ENCODE measurements at regions not wholly inside any gene's neighbourhood (a gene's known extent, or its start where the extent isn't known, plus 50 kb on each side); places are given as distances from the start of the nearest gene placed in this dataset.
"Not testable (repeated sequence)": the region's sequence is repeated elsewhere in the genome, so short reads cannot be mapped to it uniquely, and the experiment has no call there.

DNA sequence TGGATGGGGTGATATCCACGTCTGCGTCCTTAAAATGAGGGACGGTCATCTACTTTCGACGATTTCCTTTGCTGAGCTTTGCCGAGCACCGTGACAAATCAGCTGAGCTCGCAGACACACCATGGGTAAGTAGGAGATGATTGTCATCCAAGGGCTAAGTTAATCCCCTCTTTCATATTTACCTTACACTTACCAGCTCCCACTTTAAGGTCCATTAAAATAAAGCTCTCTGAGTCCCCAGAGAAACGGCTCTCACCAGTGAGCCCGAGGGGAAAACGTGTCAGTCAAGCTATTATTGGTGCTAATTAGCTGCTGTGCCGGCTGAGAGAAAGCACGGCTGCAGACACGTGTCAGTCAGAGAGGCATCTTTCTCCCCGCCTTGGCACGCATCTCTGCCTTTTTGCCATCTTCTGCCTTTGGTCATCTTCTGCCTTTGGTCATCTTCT is 72.2 kb downstream of the CRLF2 start:
- DNase-seq, result no peak

- DNase-seq, result no peak
Measured at GRCh38 chrX:1139185-1139500, 73.3 kb downstream of the CRLF2 start.

GRCh38 chrX:1138476-1139184 is 73.8 kb downstream of the CRLF2 start:
- no peak for DNase-seq

GRCh38 chrX:1137531-1137930 is 74.9 kb downstream of the CRLF2 start:
- DNase-seq, result no peak

- not testable (repeated sequence) for DNase-seq
Measured at GRCh38 chrX:1136582-1136981, 75.9 kb downstream of the CRLF2 start.

DNA sequence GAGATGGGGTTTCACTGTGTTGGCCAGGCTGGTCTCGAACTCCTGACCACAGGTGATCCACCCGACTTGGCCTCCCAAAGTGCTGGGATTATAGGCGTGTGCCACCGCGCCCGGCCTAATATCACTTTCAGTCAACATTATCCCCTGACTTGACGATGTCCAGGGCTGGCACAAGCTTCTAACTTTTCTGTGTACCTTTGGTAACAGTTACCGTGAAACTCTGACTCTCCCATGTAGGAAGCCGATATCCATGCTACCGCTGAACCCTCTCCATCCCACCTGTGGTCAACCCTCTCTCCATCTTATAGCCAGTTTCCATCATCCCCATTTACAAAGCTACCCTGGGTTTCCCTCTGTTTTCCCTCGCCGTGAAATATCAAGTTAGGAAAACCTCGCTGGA is 77.5 kb downstream of the CRLF2 start:
- DNase-seq, result no peak

DNA sequence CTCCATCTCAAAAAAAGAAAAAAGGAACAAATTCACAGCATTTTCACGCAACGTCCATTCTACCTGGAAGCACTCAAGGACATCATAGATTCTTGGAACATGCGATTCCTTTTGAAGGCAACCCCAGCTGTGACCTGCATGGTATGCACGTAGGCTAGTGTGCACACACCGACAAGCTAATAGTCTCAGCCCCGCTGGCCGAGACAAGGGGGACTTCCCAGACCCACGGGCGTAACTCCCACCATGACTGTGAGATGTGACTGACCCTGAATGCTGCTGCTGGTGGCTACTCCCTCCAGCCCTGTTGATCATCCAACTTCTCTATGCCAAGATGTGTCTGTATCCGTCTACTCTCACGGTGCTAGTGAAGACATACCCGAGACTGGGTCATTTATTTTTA is 78.3 kb downstream of the CRLF2 start:
- DNase-seq, result no peak

- no peak for DNase-seq
Measured at GRCh38 chrX:1126738-1127137, 85.7 kb downstream of the CRLF2 start.

GRCh38 chrX:1124531-1124930 is 87.9 kb downstream of the CRLF2 start:
- no peak for DNase-seq

DNA sequence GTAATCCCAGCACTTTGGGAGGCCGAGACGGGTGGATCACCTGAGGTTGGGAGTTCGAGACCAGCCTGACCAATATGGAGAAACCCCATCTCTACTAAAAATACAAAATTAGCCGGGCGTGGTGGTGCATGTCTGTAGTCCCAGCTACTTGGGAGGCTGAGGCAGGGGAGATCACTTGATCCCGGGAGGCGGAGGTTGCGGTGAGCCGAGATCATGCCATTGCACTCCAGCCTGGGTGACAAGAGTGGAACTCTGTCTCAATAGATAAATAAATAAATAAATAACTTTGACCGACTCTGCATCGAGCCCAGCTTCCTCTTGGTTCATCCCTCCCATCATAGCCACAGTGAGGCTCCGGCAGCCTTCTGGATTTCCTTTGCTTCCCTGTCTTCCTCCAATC is 89.6 kb downstream of the CRLF2 start:
- DNase-seq, result not testable (repeated sequence)

DNA sequence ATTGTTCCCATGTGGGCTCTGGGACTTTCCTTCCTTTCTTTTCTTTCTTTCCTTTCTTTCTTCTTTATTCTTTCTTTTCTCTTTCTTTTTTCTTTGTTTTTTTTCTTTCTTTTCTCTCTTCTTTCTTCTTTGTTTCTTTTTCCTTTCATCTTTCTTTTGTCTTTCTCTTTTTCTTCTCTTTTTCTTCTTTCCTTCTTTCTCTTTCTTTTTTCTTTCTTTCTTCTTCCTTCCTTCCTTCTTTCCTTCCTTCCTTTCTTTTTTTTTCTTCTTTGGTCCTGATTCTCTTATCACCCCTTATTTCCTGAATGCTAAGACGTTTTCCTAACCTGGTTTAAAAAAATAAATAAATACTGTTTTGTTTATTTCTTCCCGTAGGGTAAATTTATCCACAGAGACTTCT is 93.2 kb downstream of the CRLF2 start:
- no peak for DNase-seq

GRCh38 chrX:1118572-1119199 is 93.8 kb downstream of the CRLF2 start:
- DNase-seq, result no peak

DNA sequence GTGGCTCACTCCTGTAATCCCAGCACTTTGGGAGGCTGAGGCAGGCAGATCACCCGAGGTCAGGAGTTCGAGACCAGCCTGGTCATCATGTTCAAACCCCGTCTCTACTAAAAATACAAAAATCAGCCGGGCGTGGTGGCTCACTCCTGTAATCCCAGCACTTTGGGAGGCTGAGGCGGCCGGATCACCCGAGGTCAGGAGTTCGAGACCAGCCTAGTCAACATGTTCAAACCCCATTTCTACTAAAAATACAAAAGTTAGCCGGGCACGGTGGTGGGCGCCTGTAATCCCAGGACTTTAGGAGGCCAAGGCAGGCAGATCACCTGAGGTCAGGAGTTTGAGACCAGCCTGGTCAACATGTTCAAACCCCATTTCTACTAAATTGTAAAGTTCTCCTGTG is 97.0 kb downstream of the CRLF2 start:
- not testable (repeated sequence) for DNase-seq

- DNase-seq, result no peak
Measured at GRCh38 chrX:1112321-1112720, 100.1 kb downstream of the CRLF2 start.

- DNase-seq, result no peak
Measured at GRCh38 chrX:1111601-1112300, 100.7 kb downstream of the CRLF2 start.

DNA sequence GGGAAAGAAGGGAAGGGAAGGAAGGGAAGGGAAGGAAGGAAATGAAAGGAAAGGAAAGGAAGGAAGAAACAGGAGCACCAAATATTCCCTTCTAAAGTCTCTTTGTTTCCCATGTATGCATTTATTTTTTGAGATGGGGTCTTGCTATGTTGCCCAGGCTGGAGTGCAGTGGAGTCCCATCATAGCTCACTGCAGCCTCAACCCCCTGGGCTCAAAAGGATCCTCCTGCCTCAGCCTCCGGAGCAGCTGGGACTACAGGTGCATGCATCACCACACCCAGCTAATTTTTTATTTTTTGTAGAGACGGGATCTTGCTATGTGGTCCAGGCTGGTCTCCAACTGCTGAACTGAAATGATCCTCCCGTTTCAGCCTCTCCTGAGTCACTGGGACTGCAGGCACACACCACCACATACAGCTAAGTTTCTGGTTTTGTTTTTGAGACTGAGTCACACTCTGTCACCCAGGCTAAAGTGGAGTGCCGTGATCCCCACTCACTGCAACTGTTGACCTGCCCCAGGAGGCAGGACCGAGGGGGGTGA is 102.8 kb downstream of the CRLF2 start:
- DNase-seq, result no peak

DNA sequence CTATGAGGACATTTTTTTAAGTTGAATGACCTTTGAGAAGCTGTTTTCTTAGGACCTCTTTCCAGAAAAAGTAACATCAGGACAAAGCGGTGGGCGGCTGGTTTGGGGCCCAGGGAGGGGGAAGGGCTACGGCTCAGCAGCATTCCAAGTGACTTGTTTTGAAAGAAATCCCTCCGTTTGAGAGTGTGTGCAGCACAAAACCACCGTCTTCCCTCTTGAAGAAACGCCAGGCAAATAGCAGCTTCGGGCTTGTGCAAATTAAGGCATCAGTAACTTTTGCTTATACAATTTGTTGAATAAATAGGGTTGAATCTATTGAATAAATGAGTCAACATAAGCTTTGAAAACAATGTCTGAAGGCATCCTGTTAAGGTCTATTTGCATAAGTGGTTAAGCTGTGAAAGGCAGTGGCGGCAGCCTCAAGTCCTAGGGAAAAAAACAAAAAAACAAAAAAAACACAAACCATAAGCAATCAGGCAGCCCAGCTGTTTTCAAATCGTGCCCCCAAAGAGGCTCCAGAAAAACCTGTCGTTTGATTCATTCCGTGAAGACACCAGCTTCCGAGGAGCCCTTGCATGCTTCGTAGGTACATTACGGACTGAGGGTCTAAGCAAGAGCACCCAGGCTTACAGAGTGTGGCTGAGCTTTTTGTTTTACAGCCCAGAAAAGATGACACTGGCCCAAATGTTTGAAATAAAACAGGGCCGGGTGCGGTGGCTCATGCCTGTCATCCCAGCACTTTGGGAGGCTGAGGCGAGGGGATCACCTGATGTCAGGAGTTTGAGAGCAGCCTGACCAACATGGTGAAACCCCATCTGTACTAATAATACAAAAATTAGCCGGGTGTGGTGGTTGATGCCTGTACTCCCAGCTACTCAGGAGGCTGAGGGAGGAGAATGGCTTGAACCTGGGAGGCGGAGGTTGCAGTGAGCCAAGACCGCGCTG is 103.7 kb downstream of the CRLF2 start:
- no peak for DNase-seq

DNA sequence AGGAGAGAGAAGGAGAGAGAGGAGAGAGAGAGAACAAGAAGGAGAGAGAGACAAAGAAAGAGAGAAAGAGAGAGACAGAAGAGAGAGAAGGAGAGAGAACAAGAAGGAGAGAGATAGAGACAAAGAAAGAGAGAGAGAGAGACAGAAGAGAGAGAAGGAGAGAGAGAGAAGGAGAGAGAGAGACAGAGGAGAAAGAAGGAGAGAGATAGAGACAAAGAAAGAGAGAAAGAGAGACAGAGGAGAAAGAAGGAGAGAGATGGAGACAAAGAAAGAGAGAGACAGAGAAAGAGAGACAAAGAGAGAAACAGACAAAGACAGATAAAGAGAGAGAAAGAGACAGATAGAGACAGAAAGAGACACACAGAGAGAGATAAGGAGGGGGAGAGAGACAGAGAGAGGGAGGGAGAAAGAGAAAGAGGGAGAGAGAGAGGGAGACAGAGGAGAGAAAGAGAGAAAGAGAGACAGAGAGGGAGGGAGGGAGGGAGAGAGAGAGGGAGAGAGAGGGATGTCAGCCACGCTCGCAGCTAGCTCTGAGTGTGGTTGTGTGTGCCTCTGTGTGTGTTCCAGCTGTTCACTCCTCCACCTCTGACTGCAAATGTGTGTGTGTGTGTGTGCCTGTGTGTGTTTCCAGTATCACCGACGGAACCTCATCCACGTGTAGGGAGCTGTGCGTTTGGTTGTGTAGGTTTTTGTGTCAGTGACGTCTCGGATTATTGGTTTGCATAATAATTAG is 105.8 kb downstream of the CRLF2 start:
- no peak for DNase-seq

- DNase-seq, result no peak
Measured at GRCh38 chrX:1105671-1106419, 106.6 kb downstream of the CRLF2 start.

GRCh38 chrX:1105031-1105430 is 107.4 kb downstream of the CRLF2 start:
- not testable (repeated sequence) for DNase-seq

GRCh38 chrX:1103360-1103759 is 109.1 kb downstream of the CRLF2 start:
- no peak for DNase-seq
